HEK293T (cell line): ENCODE measurements at regions not wholly inside any gene's neighbourhood (a gene's known extent, or its start where the extent isn't known, plus 50 kb on each side); places are given as distances from the start of the nearest gene placed in this dataset.

Experiments used
- ARNT ChIP-seq: fragments of 450-650 bp; IDR thresholded peaks from 2 replicates; pipeline ENCODE4 v1.6.1; 2017; ENCODE audit warnings: mild to moderate bottlenecking
- BHLHE40 ChIP-seq: fragments of 450-650 bp; IDR thresholded peaks from 2 replicates; pipeline ENCODE4 v1.6.1; 2016; ENCODE audit warnings: mild to moderate bottlenecking, moderate library complexity, borderline replicate concordance
- ELF4 ChIP-seq: fragments of 450-650 bp; IDR thresholded peaks from 2 replicates; pipeline ENCODE4 v1.6.1; 2017; ENCODE audit warnings: antibody characterized with exemption
- FOXA1 ChIP-seq: fragments of 450-650 bp; IDR thresholded peaks from 2 replicates; pipeline ENCODE4 v1.6.1; 2016; ENCODE audit warnings: mild to moderate bottlenecking
- FOXM1 ChIP-seq: fragments of 450-650 bp; IDR thresholded peaks from 2 replicates; pipeline ENCODE4 v1.6.1; 2017; ENCODE audit warnings: mild to moderate bottlenecking, borderline replicate concordance
- HDGF ChIP-seq: fragments of 450-650 bp; IDR thresholded peaks from 2 replicates; pipeline ENCODE4 v1.6.1; 2017; ENCODE audit warnings: antibody characterized with exemption, borderline replicate concordance
- L3MBTL2 ChIP-seq: fragments of 450-650 bp; conservative IDR thresholded peaks from 2 replicates; pipeline ENCODE4 v1.6.1; 2016; ENCODE audit warnings: mild to moderate bottlenecking
- LEF1 ChIP-seq: fragments of 450-650 bp; IDR thresholded peaks from 2 replicates; pipeline ENCODE4 v1.6.1; 2017; ENCODE audit warnings: mild to moderate bottlenecking, borderline replicate concordance
- NFRKB ChIP-seq: fragments of 450-650 bp; IDR thresholded peaks from 2 replicates; pipeline ENCODE4 v1.6.1; 2016; ENCODE audit warnings: mild to moderate bottlenecking, moderate library complexity
- PKNOX1 ChIP-seq: fragments of 450-650 bp; IDR thresholded peaks from 2 replicates; pipeline ENCODE4 v1.6.1; 2016
- SP1 ChIP-seq: fragments of 450-650 bp; IDR thresholded peaks from 2 replicates; pipeline ENCODE4 v1.6.1; 2017
- SUZ12 ChIP-seq: fragments of 450-650 bp; IDR thresholded peaks from 2 replicates; pipeline ENCODE4 v1.6.1; 2016; ENCODE audit warnings: mild to moderate bottlenecking
- TARDBP ChIP-seq: fragments of 450-650 bp; IDR thresholded peaks from 2 replicates; pipeline ENCODE4 v1.6.1; 2016
- ZNF384 ChIP-seq: fragments of 450-650 bp; IDR thresholded peaks from 2 replicates; pipeline ENCODE4 v1.6.1; 2016

GRCh38 chr6:8875986-8876385 lies 440.6 kb upstream of the SLC35B3 start:
- TF ChIP-seq FOXA1 (no peak), BHLHE40 (no peak), HDGF (no peak), SP1 (no peak), SUZ12 (no peak), ZNF384 (no peak), ELF4 (no peak), PKNOX1 (no peak), ARNT (no peak), FOXM1 (no peak), LEF1 (no peak), TARDBP (no peak), NFRKB (no peak), L3MBTL2 (no peak)
